ENCODE measurements at regions not wholly inside any gene's neighbourhood (a gene's known extent, or its start where the extent isn't known, plus 50 kb on each side); places are given as distances from the start of the nearest gene placed in this dataset.

GRCh38 chr4:12239897-12240636, 811.4 kb upstream of the HS3ST1 start:
- H3K4me3 ChIP-seq (ENCODE audit: low read depth, low read length), result no peak overlapping the region
- H3K4me1 ChIP-seq (ENCODE audit: control insufficient read depth, insufficient read depth, low read length), result peaks cover 15% of the 10 kb centered on the region
- no peaks in the 10 kb centered on the region for H3K27me3 ChIP-seq (ENCODE audit: control insufficient read depth, insufficient read depth, low read length)
- H3K9ac ChIP-seq (ENCODE audit: low read depth, low read length), result no peak overlapping the region
- no peaks in the 10 kb centered on the region for H3K9me3 ChIP-seq (ENCODE audit: control insufficient read depth, insufficient read depth, low read length)
- no peaks in the 10 kb centered on the region for H3K36me3 ChIP-seq (ENCODE audit: control insufficient read depth, insufficient read depth, low read length)

GRCh38 chr4:12231098-12231497, 802.4 kb upstream of the HS3ST1 start:
- no peaks in the 10 kb centered on the region for H3K9me3 ChIP-seq (ENCODE audit: control insufficient read depth, insufficient read depth, low read length)
- H3K9ac ChIP-seq (ENCODE audit: low read depth, low read length), result no peak overlapping the region
- H3K36me3 ChIP-seq (ENCODE audit: control insufficient read depth, insufficient read depth, low read length), result no peaks in the 10 kb centered on the region
- H3K27me3 ChIP-seq (ENCODE audit: control insufficient read depth, insufficient read depth, low read length), result no peaks in the 10 kb centered on the region
- H3K4me3 ChIP-seq (ENCODE audit: low read depth, low read length), result no peak overlapping the region
- no peaks in the 10 kb centered on the region for H3K4me1 ChIP-seq (ENCODE audit: control insufficient read depth, insufficient read depth, low read length)

- no peaks in the 10 kb centered on the region for H3K4me1 ChIP-seq (ENCODE audit: control insufficient read depth, insufficient read depth, low read length)
- no peaks in the 10 kb centered on the region for H3K9me3 ChIP-seq (ENCODE audit: control insufficient read depth, insufficient read depth, low read length)
- H3K36me3 ChIP-seq (ENCODE audit: control insufficient read depth, insufficient read depth, low read length), result no peaks in the 10 kb centered on the region
- no peak overlapping the region for H3K4me3 ChIP-seq (ENCODE audit: low read depth, low read length)
- no peaks in the 10 kb centered on the region for H3K27me3 ChIP-seq (ENCODE audit: control insufficient read depth, insufficient read depth, low read length)
- H3K9ac ChIP-seq (ENCODE audit: low read depth, low read length), result no peak overlapping the region
These were observed 792.3 kb upstream of the HS3ST1 start for GRCh38 chr4:12221031-12221430.

GRCh38 chr4:12211636-12212035, 782.9 kb upstream of the HS3ST1 start:
- Histone ChIP-seq H3K27me3 (ENCODE audit: control insufficient read depth, insufficient read depth, low read length) (no peaks in the 10 kb centered on the region), H3K9ac (ENCODE audit: low read depth, low read length) (no peak overlapping the region), H3K4me3 (ENCODE audit: low read depth, low read length) (no peak overlapping the region), H3K9me3 (ENCODE audit: control insufficient read depth, insufficient read depth, low read length) (no peaks in the 10 kb centered on the region), H3K36me3 (ENCODE audit: control insufficient read depth, insufficient read depth, low read length) (no peaks in the 10 kb centered on the region), H3K4me1 (ENCODE audit: control insufficient read depth, insufficient read depth, low read length) (peaks cover 2% of the 10 kb centered on the region)

- Histone ChIP-seq H3K9ac (ENCODE audit: low read depth, low read length) (no peak overlapping the region), H3K27me3 (ENCODE audit: control insufficient read depth, insufficient read depth, low read length) (no peaks in the 10 kb centered on the region)
These were observed 778.7 kb upstream of the HS3ST1 start for GRCh38 chr4:12207396-12207795.

GRCh38 chr4:12206091-12206490, 777.4 kb upstream of the HS3ST1 start:
- Histone ChIP-seq H3K27me3 (ENCODE audit: control insufficient read depth, insufficient read depth, low read length) (no peaks in the 10 kb centered on the region), H3K4me3 (ENCODE audit: low read depth, low read length) (no peak overlapping the region), H3K9me3 (ENCODE audit: control insufficient read depth, insufficient read depth, low read length) (no peaks in the 10 kb centered on the region), H3K36me3 (ENCODE audit: control insufficient read depth, insufficient read depth, low read length) (no peaks in the 10 kb centered on the region), H3K4me1 (ENCODE audit: control insufficient read depth, insufficient read depth, low read length) (peaks cover 2% of the 10 kb centered on the region), H3K9ac (ENCODE audit: low read depth, low read length) (no peak overlapping the region)

More at GRCh38 chr4:12207396-12207795, 778.7 kb upstream of the HS3ST1 start:
- H3K4me1 ChIP-seq (ENCODE audit: control insufficient read depth, insufficient read depth, low read length), result peaks cover 2% of the 10 kb centered on the region
- H3K36me3 ChIP-seq (ENCODE audit: control insufficient read depth, insufficient read depth, low read length), result no peaks in the 10 kb centered on the region
- no peaks in the 10 kb centered on the region for H3K9me3 ChIP-seq (ENCODE audit: control insufficient read depth, insufficient read depth, low read length)
- no peak overlapping the region for H3K4me3 ChIP-seq (ENCODE audit: low read depth, low read length)

GRCh38 chr4:12203945-12204344, 775.3 kb upstream of the HS3ST1 start:
- no peaks in the 10 kb centered on the region for H3K9me3 ChIP-seq (ENCODE audit: control insufficient read depth, insufficient read depth, low read length)
- no peaks in the 10 kb centered on the region for H3K36me3 ChIP-seq (ENCODE audit: control insufficient read depth, insufficient read depth, low read length)
- no peak overlapping the region for H3K4me3 ChIP-seq (ENCODE audit: low read depth, low read length)
- no peak overlapping the region for H3K9ac ChIP-seq (ENCODE audit: low read depth, low read length)
- H3K4me1 ChIP-seq (ENCODE audit: control insufficient read depth, insufficient read depth, low read length), result no peaks in the 10 kb centered on the region
- no peaks in the 10 kb centered on the region for H3K27me3 ChIP-seq (ENCODE audit: control insufficient read depth, insufficient read depth, low read length)

GRCh38 chr4:12200226-12200625, 771.5 kb upstream of the HS3ST1 start:
- no peaks in the 10 kb centered on the region for H3K27me3 ChIP-seq (ENCODE audit: control insufficient read depth, insufficient read depth, low read length)

GRCh38 chr4:12186526-12186925, 757.8 kb upstream of the HS3ST1 start:
- no peaks in the 10 kb centered on the region for H3K9me3 ChIP-seq (ENCODE audit: control insufficient read depth, insufficient read depth, low read length)
- H3K4me1 ChIP-seq (ENCODE audit: control insufficient read depth, insufficient read depth, low read length), result no peaks in the 10 kb centered on the region

More at GRCh38 chr4:12200226-12200625, 771.5 kb upstream of the HS3ST1 start:
- no peaks in the 10 kb centered on the region for H3K9me3 ChIP-seq (ENCODE audit: control insufficient read depth, insufficient read depth, low read length)
- no peak overlapping the region for H3K4me3 ChIP-seq (ENCODE audit: low read depth, low read length)
- no peaks in the 10 kb centered on the region for H3K4me1 ChIP-seq (ENCODE audit: control insufficient read depth, insufficient read depth, low read length)
- H3K9ac ChIP-seq (ENCODE audit: low read depth, low read length), result no peak overlapping the region
- no peaks in the 10 kb centered on the region for H3K36me3 ChIP-seq (ENCODE audit: control insufficient read depth, insufficient read depth, low read length)

GRCh38 chr4:12178614-12179610, 750.2 kb upstream of the HS3ST1 start:
- Histone ChIP-seq H3K4me3 (ENCODE audit: low read depth, low read length) (no peak overlapping the region), H3K9ac (ENCODE audit: low read depth, low read length) (no peak overlapping the region), H3K36me3 (ENCODE audit: control insufficient read depth, insufficient read depth, low read length) (no peaks in the 10 kb centered on the region), H3K27me3 (ENCODE audit: control insufficient read depth, insufficient read depth, low read length) (no peaks in the 10 kb centered on the region), H3K4me1 (ENCODE audit: control insufficient read depth, insufficient read depth, low read length) (no peaks in the 10 kb centered on the region), H3K9me3 (ENCODE audit: control insufficient read depth, insufficient read depth, low read length) (no peaks in the 10 kb centered on the region)

More at GRCh38 chr4:12186526-12186925, 757.8 kb upstream of the HS3ST1 start:
- Histone ChIP-seq H3K4me3 (ENCODE audit: low read depth, low read length) (no peak overlapping the region), H3K36me3 (ENCODE audit: control insufficient read depth, insufficient read depth, low read length) (no peaks in the 10 kb centered on the region), H3K27me3 (ENCODE audit: control insufficient read depth, insufficient read depth, low read length) (no peaks in the 10 kb centered on the region), H3K9ac (ENCODE audit: low read depth, low read length) (no peak overlapping the region)

GRCh38 chr4:12177416-12177815, 748.7 kb upstream of the HS3ST1 start:
- Histone ChIP-seq H3K9ac (ENCODE audit: low read depth, low read length) (no peak overlapping the region), H3K4me1 (ENCODE audit: control insufficient read depth, insufficient read depth, low read length) (no peaks in the 10 kb centered on the region), H3K9me3 (ENCODE audit: control insufficient read depth, insufficient read depth, low read length) (no peaks in the 10 kb centered on the region), H3K4me3 (ENCODE audit: low read depth, low read length) (no peak overlapping the region), H3K27me3 (ENCODE audit: control insufficient read depth, insufficient read depth, low read length) (no peaks in the 10 kb centered on the region), H3K36me3 (ENCODE audit: control insufficient read depth, insufficient read depth, low read length) (no peaks in the 10 kb centered on the region)

Measured in iPS-15b (cell line).